ENCODE measurements at regions not wholly inside any gene's neighbourhood (a gene's known extent, or its start where the extent isn't known, plus 50 kb on each side); places are given as distances from the start of the nearest gene placed in this dataset.

GRCh38 chr14:71751264-71751663 is 181.0 kb upstream of the RGS6 start:
- Histone ChIP-seq H3K9ac (ENCODE audit: insufficient read depth in 1 of 2, low read depth in 2 of 2, low read length in 2 of 2) (no peak overlapping the region), H3K27me3 (ENCODE audit: control insufficient read depth in 2 of 2, insufficient read depth in 2 of 2, low read length in 2 of 2) (no peaks in the 10 kb centered on the region), H3K79me2 (ENCODE audit: control insufficient read depth, insufficient read depth, low read length) (no peaks in the 10 kb centered on the region), H3K4me1 (replicated peaks in 1 of 2; ENCODE audit: control insufficient read depth in 2 of 2, insufficient read depth in 2 of 2, low read length in 2 of 2) (peaks cover 23 to 29% of the 10 kb centered on the region in 2 experiments; a peak in 4 of 5 replicates), H3K27ac (ENCODE audit: extremely low read depth, low read depth, low read length) (no peak overlapping the region; the same call in 2 of the 3 replicates), H3K9me3 (replicated peaks; ENCODE audit: control insufficient read depth, insufficient read depth, low read depth, low read length) (no peaks in the 10 kb centered on the region), H3K36me3 (ENCODE audit: control insufficient read depth, insufficient read depth, low read length) (no peaks in the 10 kb centered on the region), H2AFZ (ENCODE audit: low read depth, low read length) (no peak overlapping the region), H3K4me3 (no peak overlapping the region), H4K20me1 (replicated peaks; ENCODE audit: control insufficient read depth, insufficient read depth, low read length) (no peaks in the 10 kb centered on the region), H3K9me1 (ENCODE audit: control insufficient read depth, insufficient read depth, low read length) (no peaks in the 10 kb centered on the region), H3K4me2 (ENCODE audit: insufficient read depth, low read length) (no peak overlapping the region)
- DNase-seq (ENCODE audit: extremely low read depth in 1 of 4, low spot score in 3 of 4), result peak; percentile 26 to 75 (median 40)
- CTCF ChIA-PET (ENCODE audit: low intra/inter-chr PET ratio), result no interaction called here
- POLR2A ChIA-PET, result no interaction called here
- no TSS peak for BruUV-seq (replicated peaks)
- intact Hi-C loops (cut with micrococcal nuclease), result loop anchor here (5.0 kb wide), 2 partner anchors 106 to 609 kb away; no protein-coding TSS in a partner anchor
- peak; percentile 72 for ATAC-seq
- FAIRE-seq, result peak; percentile 93
- in situ Hi-C loops (cut with MboI), result loop anchor here (5.0 kb wide), 1 partner anchor 619 kb away; no protein-coding TSS in a partner anchor
- WGBS (ENCODE audit: insufficient coverage, low coverage, missing lambda C conversion rate), result 5% methylated on average over 2 of the region's 2 CpGs
- TF ChIP-seq KLF1 (tag; IDR thresholded peaks at IDR 0.05) (no peak), ZNF444 (CRISPR knock-in tag; IDR thresholded peaks at IDR 0.05) (no peak), FOXA1 (IDR thresholded peaks at IDR 0.05; ENCODE audit: borderline replicate concordance) (no peak), ZNF280B (CRISPR knock-in tag; IDR thresholded peaks at IDR 0.05) (no peak), ZNF197 (CRISPR knock-in tag; IDR thresholded peaks at IDR 0.05; ENCODE audit: low read depth) (no peak), USF2 (CRISPR knock-in tag; IDR thresholded peaks at IDR 0.05) (no peak), THRAP3 (IDR thresholded peaks at IDR 0.05; ENCODE audit: borderline replicate concordance) (no peak), FOXK2 (conservative IDR thresholded peaks at IDR 0.05 in 1 of 2, IDR thresholded peaks at IDR 0.05 in 1 of 2; ENCODE audit: low read depth in 2 of 2) (no peak), HMG20A (CRISPR knock-in tag; conservative IDR thresholded peaks at IDR 0.05) (no peak), ZSCAN29 (IDR thresholded peaks at IDR 0.05) (no peak), ZNF184 (CRISPR knock-in tag; IDR thresholded peaks at IDR 0.05) (no peak), RCOR1 (IDR thresholded peaks at IDR 0.05; ENCODE audit: borderline replicate concordance in 1 of 2, low read depth in 2 of 2, low read length in 2 of 2) (peak in 1 of 2 experiments; percentile 74; a peak in 1 of 4 replicates), MTA2 (IDR thresholded peaks at IDR 0.05; ENCODE audit: low read depth) (peak; percentile 58), TRIM24 (IDR thresholded peaks at IDR 0.05) (peak; percentile 72 to 78), ZC3H4 (CRISPR knock-in tag; IDR thresholded peaks at IDR 0.05; ENCODE audit: borderline replicate concordance) (no peak), CREBBP (IDR thresholded peaks at IDR 0.05; ENCODE audit: low read depth, low read length) (no peak), MYBL2 (IDR thresholded peaks at IDR 0.05; ENCODE audit: low read depth) (no peak; the same call in 1 of the 2 replicates), MYBL2 (CRISPR knock-in tag; IDR thresholded peaks at IDR 0.05; ENCODE audit: borderline replicate concordance) (no peak), EP300 (IDR thresholded peaks at IDR 0.05; ENCODE audit: low read length) (peak; percentile 74; the same call in 1 of the 2 replicates), TAF1 (IDR thresholded peaks at IDR 0.05; ENCODE audit: control insufficient read depth, extremely low read depth, insufficient read depth, low read length, severe bottlenecking) (no peak), GABPA (tag; conservative IDR thresholded peaks at IDR 0.05; ENCODE audit: low read depth) (no peak), DPF2 (IDR thresholded peaks at IDR 0.05) (peak; percentile 85), STAG1 (CRISPR knock-in tag; IDR thresholded peaks at IDR 0.05; ENCODE audit: borderline replicate concordance) (no peak), NBN (IDR thresholded peaks at IDR 0.05; ENCODE audit: low read depth) (no peak), SRF (CRISPR knock-in tag; IDR thresholded peaks at IDR 0.05) (no peak)

Data from K562 (cell line).